ENCODE measurements at regions not wholly inside any gene's neighbourhood (a gene's known extent, or its start where the extent isn't known, plus 50 kb on each side); places are given as distances from the start of the nearest gene placed in this dataset.

DNA sequence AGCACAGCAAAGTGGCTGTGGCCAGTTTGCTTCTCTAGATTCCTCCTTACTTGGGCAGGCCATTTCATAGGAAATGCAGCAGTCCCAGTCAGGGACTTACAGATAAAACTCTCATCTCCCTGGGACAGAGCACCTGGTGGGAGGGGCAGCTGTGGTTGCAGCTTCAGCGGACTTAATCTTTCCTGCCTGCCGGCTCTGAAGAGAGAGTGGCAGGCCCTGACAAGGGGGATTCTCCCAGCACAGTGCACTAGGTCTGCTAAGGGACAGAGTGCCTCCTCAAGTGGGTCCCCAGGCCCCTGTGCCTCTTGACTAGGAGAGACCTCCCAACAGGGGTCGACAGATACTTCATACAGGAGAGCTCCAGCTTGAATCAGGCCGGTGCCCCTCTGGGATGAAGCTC is 1649.1 kb downstream of the LRRC4C start:
- Histone ChIP-seq H4K20me1 (ENCODE audit: insufficient read depth, low read length) (no peaks in the 10 kb centered on the region), H3K79me2 (ENCODE audit: insufficient read depth, low read length) (no peaks in the 10 kb centered on the region), H3K27me3 (ENCODE audit: insufficient read depth, low read length) (no peaks in the 10 kb centered on the region), H3K36me3 (ENCODE audit: insufficient read depth, low read length) (no peaks in the 10 kb centered on the region), H3K4me3 (ENCODE audit: insufficient read depth, low read length) (no peak overlapping the region), H3K9me3 (ENCODE audit: low read depth, low read length) (peaks cover 2% of the 10 kb centered on the region), H3K27ac (ENCODE audit: low read depth, low read length) (no peak overlapping the region), H3K4me2 (ENCODE audit: insufficient read depth, low read length) (no peak overlapping the region), H3K4me1 (ENCODE audit: insufficient read depth, low read length) (no peaks in the 10 kb centered on the region), H2AFZ (ENCODE audit: low read length) (no peak overlapping the region)
- TF ChIP-seq, protein P1, sequence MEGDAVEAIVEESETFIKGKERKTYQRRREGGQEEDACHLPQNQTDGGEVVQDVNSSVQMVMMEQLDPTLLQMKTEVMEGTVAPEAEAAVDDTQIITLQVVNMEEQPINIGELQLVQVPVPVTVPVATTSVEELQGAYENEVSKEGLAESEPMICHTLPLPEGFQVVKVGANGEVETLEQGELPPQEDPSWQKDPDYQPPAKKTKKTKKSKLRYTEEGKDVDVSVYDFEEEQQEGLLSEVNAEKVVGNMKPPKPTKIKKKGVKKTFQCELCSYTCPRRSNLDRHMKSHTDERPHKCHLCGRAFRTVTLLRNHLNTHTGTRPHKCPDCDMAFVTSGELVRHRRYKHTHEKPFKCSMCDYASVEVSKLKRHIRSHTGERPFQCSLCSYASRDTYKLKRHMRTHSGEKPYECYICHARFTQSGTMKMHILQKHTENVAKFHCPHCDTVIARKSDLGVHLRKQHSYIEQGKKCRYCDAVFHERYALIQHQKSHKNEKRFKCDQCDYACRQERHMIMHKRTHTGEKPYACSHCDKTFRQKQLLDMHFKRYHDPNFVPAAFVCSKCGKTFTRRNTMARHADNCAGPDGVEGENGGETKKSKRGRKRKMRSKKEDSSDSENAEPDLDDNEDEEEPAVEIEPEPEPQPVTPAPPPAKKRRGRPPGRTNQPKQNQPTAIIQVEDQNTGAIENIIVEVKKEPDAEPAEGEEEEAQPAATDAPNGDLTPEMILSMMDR (IDR thresholded peaks at IDR 0.05; ENCODE audit: extremely low read depth, low read depth, low read length) = no peak
- no peak for DNase-seq (ENCODE audit: insufficient read length, low spot score, missing footprints)

DNA sequence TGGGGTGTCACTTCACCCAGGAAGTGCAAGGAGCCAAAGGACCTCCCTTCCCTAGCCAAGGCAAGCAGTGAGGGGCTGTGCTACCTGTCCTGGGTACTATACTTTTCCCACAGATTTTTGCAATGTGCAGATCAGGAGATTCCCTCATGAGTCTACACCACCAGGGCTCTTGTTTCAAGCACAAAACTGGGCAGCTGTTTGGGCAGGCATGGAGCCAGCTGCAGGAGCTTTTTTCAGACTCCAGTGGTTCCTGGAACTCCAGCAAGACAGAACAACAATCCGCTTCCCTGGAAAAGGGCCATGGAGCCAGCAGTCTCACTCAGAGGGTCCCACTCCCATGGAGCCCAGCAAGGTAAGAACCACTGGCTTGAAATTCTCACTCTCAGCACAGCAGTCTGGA is 1649.6 kb downstream of the LRRC4C start:
- no peak overlapping the region for H3K27ac ChIP-seq (ENCODE audit: low read depth, low read length)
- H3K9me3 ChIP-seq (ENCODE audit: low read depth, low read length) = peaks cover 2% of the 10 kb centered on the region
- H3K36me3 ChIP-seq (ENCODE audit: insufficient read depth, low read length) = no peaks in the 10 kb centered on the region
- TF ChIP-seq, protein P1 (IDR thresholded peaks at IDR 0.05; ENCODE audit: extremely low read depth, low read depth, low read length) = no peak
- DNase-seq (ENCODE audit: insufficient read length, low spot score, missing footprints) = no peak
- no peak overlapping the region for H3K4me3 ChIP-seq (ENCODE audit: insufficient read depth, low read length)
- H3K4me1 ChIP-seq (ENCODE audit: insufficient read depth, low read length) = no peaks in the 10 kb centered on the region
- no peaks in the 10 kb centered on the region for H3K27me3 ChIP-seq (ENCODE audit: insufficient read depth, low read length)
- H2AFZ ChIP-seq (ENCODE audit: low read length) = no peak overlapping the region
- H4K20me1 ChIP-seq (ENCODE audit: insufficient read depth, low read length) = no peaks in the 10 kb centered on the region
- no peak overlapping the region for H3K4me2 ChIP-seq (ENCODE audit: insufficient read depth, low read length)
- H3K79me2 ChIP-seq (ENCODE audit: insufficient read depth, low read length) = no peaks in the 10 kb centered on the region

DNA sequence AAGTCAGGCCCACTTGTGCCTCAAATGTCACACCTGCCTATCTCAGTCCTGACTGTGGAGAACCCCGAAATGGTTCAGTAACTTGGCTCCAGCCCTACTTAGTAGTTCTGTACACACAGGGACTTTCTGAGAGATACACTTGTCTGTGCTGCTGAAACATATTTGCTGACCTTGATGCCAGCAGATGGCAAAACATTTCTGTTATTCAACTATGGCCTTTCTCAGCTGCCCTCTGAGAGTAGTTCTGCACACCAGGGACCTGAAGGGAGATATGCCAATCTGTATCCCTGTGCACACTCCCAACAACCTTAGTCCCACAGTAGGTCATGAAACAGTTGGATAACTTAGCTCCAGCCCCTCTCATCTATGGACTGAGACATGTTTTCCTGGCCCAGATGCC is 1651.5 kb downstream of the LRRC4C start:
- H3K79me2 ChIP-seq (ENCODE audit: insufficient read depth, low read length) = no peaks in the 10 kb centered on the region
- no peaks in the 10 kb centered on the region for H3K27me3 ChIP-seq (ENCODE audit: insufficient read depth, low read length)
- peaks cover 2% of the 10 kb centered on the region for H3K9me3 ChIP-seq (ENCODE audit: low read depth, low read length)
- H3K4me3 ChIP-seq (ENCODE audit: insufficient read depth, low read length) = no peak overlapping the region
- DNase-seq (ENCODE audit: insufficient read length, low spot score, missing footprints) = no peak
- no peaks in the 10 kb centered on the region for H3K36me3 ChIP-seq (ENCODE audit: insufficient read depth, low read length)
- TF ChIP-seq, protein P1 (IDR thresholded peaks at IDR 0.05; ENCODE audit: extremely low read depth, low read depth, low read length) = no peak
- no peaks in the 10 kb centered on the region for H3K4me1 ChIP-seq (ENCODE audit: insufficient read depth, low read length)
- no peak overlapping the region for H3K27ac ChIP-seq (ENCODE audit: low read depth, low read length)
- no peak overlapping the region for H2AFZ ChIP-seq (ENCODE audit: low read length)
- H3K4me2 ChIP-seq (ENCODE audit: insufficient read depth, low read length) = no peak overlapping the region
- H4K20me1 ChIP-seq (ENCODE audit: insufficient read depth, low read length) = no peaks in the 10 kb centered on the region

DNA sequence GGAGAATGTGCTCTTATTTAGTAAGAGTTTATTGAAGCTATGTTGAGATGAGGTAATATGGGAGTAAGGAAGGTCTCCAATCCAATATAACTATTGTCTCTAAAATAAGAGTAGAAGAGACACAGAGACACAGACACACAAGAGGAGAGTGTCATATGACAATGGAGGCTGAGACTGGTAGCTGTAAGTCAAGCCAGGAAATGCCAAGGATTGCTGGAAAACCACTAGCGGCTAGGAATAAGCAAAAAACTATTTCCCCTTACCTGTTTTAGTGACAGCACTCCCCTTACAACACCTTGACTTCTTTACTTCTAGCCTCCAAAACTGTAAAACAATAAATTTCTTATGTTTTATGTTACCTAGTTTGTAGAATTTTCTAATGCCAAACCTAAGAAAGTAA is 1652.8 kb downstream of the LRRC4C start:
- peaks cover 2% of the 10 kb centered on the region for H3K9me3 ChIP-seq (ENCODE audit: low read depth, low read length)
- no peak overlapping the region for H2AFZ ChIP-seq (ENCODE audit: low read length)
- no peaks in the 10 kb centered on the region for H4K20me1 ChIP-seq (ENCODE audit: insufficient read depth, low read length)
- no peak for DNase-seq (ENCODE audit: insufficient read length, low spot score, missing footprints)
- no peak overlapping the region for H3K4me2 ChIP-seq (ENCODE audit: insufficient read depth, low read length)
- no peaks in the 10 kb centered on the region for H3K4me1 ChIP-seq (ENCODE audit: insufficient read depth, low read length)
- no peaks in the 10 kb centered on the region for H3K79me2 ChIP-seq (ENCODE audit: insufficient read depth, low read length)
- no peak overlapping the region for H3K4me3 ChIP-seq (ENCODE audit: insufficient read depth, low read length)
- H3K27me3 ChIP-seq (ENCODE audit: insufficient read depth, low read length) = no peaks in the 10 kb centered on the region
- TF ChIP-seq, protein P1 (IDR thresholded peaks at IDR 0.05; ENCODE audit: extremely low read depth, low read depth, low read length) = no peak
- H3K36me3 ChIP-seq (ENCODE audit: insufficient read depth, low read length) = no peaks in the 10 kb centered on the region
- no peak overlapping the region for H3K27ac ChIP-seq (ENCODE audit: low read depth, low read length)

Measured in osteoblast (primary cell).